ENCODE measurements at regions not wholly inside any gene's neighbourhood (a gene's known extent, or its start where the extent isn't known, plus 50 kb on each side); places are given as distances from the start of the nearest gene placed in this dataset.

- no peaks in the 10 kb centered on the region for H3K4me1 ChIP-seq (replicated peaks in 1 of 4; ENCODE audit: control insufficient read depth in 3 of 4, insufficient read depth in 4 of 4, low read length in 3 of 4)
- WGBS, 2 experiments (ENCODE audit: extremely low coverage in 1 of 2, insufficient coverage in 1 of 2, insufficient read length in 1 of 2, insufficient replicate concordance in 2 of 2, low coverage in 1 of 2, low lambda C conversion rate in 2 of 2, missing lambda C conversion rate in 1 of 2): 82% methylated on average over 2 of the region's 4 CpGs; no CpG with 5 or more reads in 1 of the 2 experiments
- no peak overlapping the region for H4K5ac ChIP-seq (ENCODE audit: insufficient read length, low read depth, low read length)
- ChIA-PET CTCF (ENCODE audit: partially characterized antibody) (no interaction called here), POLR2A (ENCODE audit: partially characterized antibody) (no interaction called here)
- H2AK5ac ChIP-seq (ENCODE audit: low read depth, low read length): no peak overlapping the region
- H4K20me1 ChIP-seq (replicated peaks in 1 of 2; ENCODE audit: control insufficient read depth in 1 of 2, insufficient read depth in 2 of 2, low read length in 2 of 2): no peaks in the 10 kb centered on the region
- H3K56ac ChIP-seq (replicated peaks; ENCODE audit: insufficient read length, low read depth, low read length): no peak overlapping the region
- H2BK120ac ChIP-seq (replicated peaks; ENCODE audit: low read depth, low read length): no peak overlapping the region
- H3K4ac ChIP-seq (replicated peaks; ENCODE audit: insufficient read length, low read depth, low read length): no peak overlapping the region
- H3K79me2 ChIP-seq (ENCODE audit: control insufficient read depth in 1 of 2, insufficient read depth in 2 of 2, low read length in 2 of 2): no peaks in the 10 kb centered on the region
- DNase-seq (ENCODE audit: low read depth in 1 of 2, low spot score in 2 of 2) (no peak), FAIRE-seq (no peak)
- H3K9me3 ChIP-seq (ENCODE audit: insufficient read depth in 2 of 2, low read depth in 1 of 2, low read length in 1 of 2): no peaks in the 10 kb centered on the region
- H2BK15ac ChIP-seq (ENCODE audit: low read length): no peak overlapping the region
- H2BK12ac ChIP-seq (ENCODE audit: low read depth, low read length): no peak overlapping the region
- H3K36me3 ChIP-seq (ENCODE audit: control insufficient read depth in 2 of 4, insufficient read depth in 4 of 4, low read length in 3 of 4): no peaks in the 10 kb centered on the region
- H2BK5ac ChIP-seq (ENCODE audit: low read depth, low read length): no peak overlapping the region
- H3K9ac ChIP-seq (replicated peaks in 1 of 4; ENCODE audit: extremely low read depth in 1 of 4, low read depth in 3 of 4, low read length in 3 of 4): no peak overlapping the region
- H3K27me3 ChIP-seq (replicated peaks in 1 of 4; ENCODE audit: control insufficient read depth in 3 of 4, extremely low read depth in 1 of 4, insufficient read depth in 3 of 4, low read length in 3 of 4): no peaks in the 10 kb centered on the region
- no peak overlapping the region for H3K18ac ChIP-seq (ENCODE audit: extremely low read depth, low read length)
- no peak overlapping the region for H3K27ac ChIP-seq (ENCODE audit: low read depth, low read length)
- no peak overlapping the region for H3K23ac ChIP-seq (ENCODE audit: insufficient read length)
- no peak overlapping the region for H4K91ac ChIP-seq (replicated peaks; ENCODE audit: insufficient read length, low read length)
- H3K4me2 ChIP-seq (ENCODE audit: insufficient read depth in 1 of 2, low read depth in 2 of 2, low read length in 2 of 2): no peak overlapping the region
- H3K79me1 ChIP-seq (ENCODE audit: low read depth, low read length): no peaks in the 10 kb centered on the region
- no peak overlapping the region for H2BK20ac ChIP-seq (ENCODE audit: low read length)
- no peak overlapping the region for H3K4me3 ChIP-seq (ENCODE audit: extremely low read depth in 1 of 4, insufficient read depth in 2 of 4, low read depth in 3 of 4, low read length in 4 of 4)
- H3K14ac ChIP-seq (ENCODE audit: insufficient read length): no peak overlapping the region
- no peaks in the 10 kb centered on the region for H3K23me2 ChIP-seq (ENCODE audit: low read depth, low read length)
- no peak overlapping the region for H4K8ac ChIP-seq (ENCODE audit: extremely low read depth, insufficient read depth, low read length)
- no peak overlapping the region for H2AFZ ChIP-seq (ENCODE audit: low read length)
- no peak for TF ChIP-seq SAP30 (IDR thresholded peaks at IDR 0.05; ENCODE audit: insufficient read depth, insufficient replicate concordance, low read length)
- no peak for TF ChIP-seq SP1 (IDR thresholded peaks at IDR 0.05; ENCODE audit: low read depth, low read length)
- no peak for TF ChIP-seq SIX5 (IDR thresholded peaks at IDR 0.05; ENCODE audit: low read depth, low read length)
- no peak for TF ChIP-seq CHD2 (IDR thresholded peaks at IDR 0.05; ENCODE audit: low read length)
- TF ChIP-seq GABPA (IDR thresholded peaks at IDR 0.05; ENCODE audit: borderline replicate concordance, insufficient read depth, low read length): no peak
- no peak for TF ChIP-seq KDM1A (IDR thresholded peaks at IDR 0.05; ENCODE audit: borderline replicate concordance, low read length)
- no peak for TF ChIP-seq POLR2A (IDR thresholded peaks at IDR 0.05; ENCODE audit: control extremely low read depth in 1 of 2, low read depth in 2 of 2, low read length in 2 of 2)
- no peak for TF ChIP-seq ASH2L (IDR thresholded peaks at IDR 0.05; ENCODE audit: low read length)
Observed at GRCh38 chrX:44621078-44621477, 78.4 kb upstream of the FUNDC1 start.
